Right ventricle myocardium inferior (tissue), 1 donor: ENCODE measurements at regions not wholly inside any gene's neighbourhood (a gene's known extent, or its start where the extent isn't known, plus 50 kb on each side); places are given as distances from the start of the nearest gene placed in this dataset.

ENCODE experiments used
- ATAC-seq: fragments of 200-7000 bp; cut with Tn5 transposase; one replicate; pipeline ENCODE4 v1.9.1; 2020; ENCODE audit warnings: mild to moderate bottlenecking, moderate library complexity
- DNase-seq: peaks from one replicate; pipeline ENCODE4 v3.0.0; 2021; ENCODE audit errors: missing footprints
- intact Hi-C: fragments of 100-400 bp; cut with DNase I; formaldehyde crosslinking; loops from one replicate; pipeline ENCODE4 v1.11.0; 2022
- donor health status: DM: no; HTN: yes; CAD: no; lungs with severe emphysema.

DNA sequence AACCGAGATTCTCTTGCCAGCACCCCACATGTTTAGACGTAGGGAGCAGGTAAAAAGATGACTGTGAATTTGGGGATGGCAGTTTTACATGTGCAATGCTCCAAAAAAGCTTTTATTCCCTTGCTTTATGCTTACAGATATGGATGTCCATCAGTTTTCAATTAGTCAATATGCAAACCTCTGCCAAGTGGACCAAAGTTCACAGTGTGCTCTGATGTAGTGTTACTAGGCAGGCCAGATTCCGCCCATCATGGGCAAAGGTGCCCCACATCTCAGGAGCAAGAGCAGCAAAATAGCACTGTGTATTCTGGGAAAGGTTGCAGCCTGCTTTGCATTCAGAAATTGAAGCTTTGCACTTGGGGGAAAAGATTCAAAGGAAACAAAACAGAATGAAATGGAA is 329.7 kb upstream of the ZEB2 start:
- peak; percentile 53 for DNase-seq
- no peak for ATAC-seq
- intact Hi-C loops, result no loop called here

DNA sequence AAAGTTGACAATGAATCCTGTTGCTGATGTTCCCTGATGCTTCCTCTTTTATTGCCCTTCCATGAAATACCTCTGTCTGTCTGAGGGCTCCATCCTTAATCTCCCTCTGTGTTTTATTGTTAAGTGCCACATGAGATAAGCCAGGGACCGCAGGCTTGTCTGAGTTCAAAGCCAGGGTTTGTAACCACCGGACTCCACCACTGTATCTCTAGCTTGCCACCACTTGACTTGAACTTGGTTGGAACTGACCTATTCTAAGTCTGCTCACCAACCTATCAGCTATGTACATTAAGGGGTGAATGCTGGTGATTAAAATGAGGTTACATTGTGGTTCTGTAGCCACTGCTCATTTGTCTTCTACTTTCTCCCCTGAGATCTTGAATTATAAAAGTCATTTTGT is 328.5 kb upstream of the ZEB2 start:
- ATAC-seq, result no peak
- intact Hi-C loops, result no loop called here
- no peak for DNase-seq

DNA sequence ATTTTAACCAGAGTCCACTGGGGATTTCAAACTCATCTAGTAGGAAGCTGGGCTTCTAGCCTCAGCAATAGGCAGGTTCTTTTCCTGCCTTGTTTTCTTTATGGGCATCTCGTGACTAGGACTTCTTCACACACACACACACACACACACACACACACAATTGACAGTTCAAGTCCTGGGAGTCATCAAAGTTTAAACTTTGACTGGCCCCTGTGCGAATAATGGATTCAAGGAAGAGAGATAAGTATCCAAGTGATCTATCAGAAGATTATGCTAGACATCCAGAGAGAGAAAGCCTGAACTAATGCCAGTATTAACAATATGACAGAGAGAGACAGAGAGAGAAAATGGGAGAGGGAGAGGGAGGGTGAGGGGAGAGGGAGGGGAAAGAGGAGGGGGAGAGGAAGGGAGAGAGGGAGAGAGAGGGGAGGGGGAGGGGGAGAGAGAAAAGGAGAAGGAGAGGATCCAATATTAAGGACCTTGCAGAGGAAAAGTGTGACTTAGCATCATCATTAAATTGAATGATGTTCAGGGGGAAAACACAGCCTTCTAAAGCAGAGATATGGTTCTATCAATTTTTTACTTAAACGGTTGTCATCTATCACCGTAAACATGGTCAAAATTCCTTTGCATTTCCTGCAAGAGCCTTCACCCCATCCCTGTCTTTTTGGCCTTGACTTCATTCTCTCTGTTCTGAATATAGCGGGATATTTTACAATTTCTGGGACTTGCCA is 327.6 kb upstream of the ZEB2 start:
- intact Hi-C loops, result no loop called here
- ATAC-seq (no peak), DNase-seq (no peak)

DNA sequence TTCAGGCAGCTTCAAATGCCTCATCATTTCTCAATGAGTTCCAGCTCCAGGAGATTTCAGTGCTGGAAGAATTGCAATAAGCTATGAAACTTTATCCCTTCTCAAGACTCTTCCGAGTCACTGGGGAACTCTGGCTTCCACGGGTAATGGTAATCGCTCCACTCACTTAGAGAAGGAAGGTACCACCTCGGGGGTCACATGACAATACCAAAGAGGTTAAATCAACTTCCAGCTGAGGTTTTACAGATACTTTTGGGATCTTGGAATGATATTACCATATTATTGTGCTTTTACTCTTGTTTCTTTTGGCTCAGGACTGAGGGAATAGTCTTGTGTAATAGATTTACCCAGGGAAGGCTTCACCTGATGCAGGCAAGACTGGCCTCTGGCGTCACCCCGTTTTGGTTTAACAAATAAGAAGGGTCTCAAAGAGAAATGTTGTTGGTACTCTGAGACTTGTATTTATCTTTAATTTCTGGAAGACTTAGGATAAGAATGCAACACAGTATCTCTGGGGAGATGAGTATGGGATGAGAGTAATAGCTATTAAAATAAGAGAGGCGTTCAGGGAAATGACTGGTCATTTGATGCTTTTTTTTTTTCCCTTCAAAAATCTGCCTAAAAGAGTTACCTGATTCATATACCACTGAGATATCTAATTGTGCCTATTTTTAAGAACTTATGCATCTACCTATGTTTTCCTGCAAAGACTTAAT is 316.9 kb upstream of the ZEB2 start:
- DNase-seq (no peak), ATAC-seq (peak; percentile 49)
- intact Hi-C loops, result no loop called here

DNA sequence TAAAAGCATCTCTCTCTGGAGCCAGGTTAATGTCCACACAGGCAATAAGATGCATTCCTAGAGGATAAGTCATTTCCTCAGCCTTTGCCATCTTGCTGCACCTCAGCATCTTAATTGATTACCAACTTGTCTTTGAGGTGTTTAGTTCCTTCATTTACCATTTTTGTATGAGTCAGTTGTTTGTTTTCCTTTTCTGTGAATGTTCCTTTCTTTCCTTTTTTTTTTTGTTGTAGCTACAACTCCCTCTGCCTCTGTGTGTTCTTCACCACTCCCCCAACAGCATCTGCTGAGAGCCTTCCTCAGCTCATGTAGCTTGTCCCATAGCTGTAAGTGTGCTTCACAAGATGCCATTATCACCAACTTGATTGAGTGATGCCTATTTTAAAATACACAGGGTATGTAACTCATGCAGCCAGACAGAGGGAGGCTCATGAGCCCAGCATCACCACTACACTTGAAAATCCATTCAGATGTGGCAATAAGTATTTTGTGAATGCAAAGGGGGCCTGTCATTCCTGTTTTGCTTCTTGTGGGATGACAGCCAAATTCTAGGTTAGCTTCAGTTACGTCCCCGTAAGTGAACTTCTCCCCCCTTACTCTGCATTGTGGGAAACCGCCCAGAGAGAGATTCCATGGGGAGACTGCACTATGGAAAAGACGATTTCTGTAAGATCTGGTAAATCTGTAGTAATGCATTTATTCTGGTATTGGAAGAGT is 315.9 kb upstream of the ZEB2 start:
- intact Hi-C loops, result no loop called here
- ATAC-seq (no peak), DNase-seq (no peak)

DNA sequence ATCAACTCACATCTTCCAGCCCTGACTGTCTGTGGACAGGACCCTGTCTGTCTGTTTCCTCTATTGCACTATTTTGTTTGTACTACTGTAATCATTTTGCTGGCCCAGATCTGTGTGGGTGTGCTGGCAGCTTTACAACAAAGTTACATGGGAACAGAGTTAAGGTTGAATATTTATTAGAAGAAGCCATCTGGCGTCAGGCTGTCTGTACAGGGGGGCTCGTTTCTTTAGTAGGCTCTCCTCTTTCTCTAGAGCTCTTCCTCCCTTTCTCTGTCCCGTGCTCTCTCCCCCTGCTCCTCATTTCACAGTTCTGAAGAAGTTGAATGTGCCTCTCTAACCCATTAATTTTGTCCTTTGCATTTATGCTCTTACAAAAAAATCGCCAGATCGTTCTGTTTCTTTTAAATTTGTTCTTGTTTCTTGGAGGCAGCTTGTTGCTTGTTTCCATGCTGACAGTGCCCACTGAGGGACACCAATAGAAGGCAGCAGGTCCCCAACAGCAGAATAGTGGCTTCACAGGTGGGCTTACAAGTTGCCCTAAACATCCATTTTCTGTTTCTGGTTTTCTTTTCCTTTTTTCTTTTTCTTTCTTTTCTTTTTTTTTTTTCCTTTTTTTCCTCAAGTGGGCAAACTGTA is 315.2 kb upstream of the ZEB2 start:
- intact Hi-C loops, result no loop called here
- DNase-seq (no peak), ATAC-seq (peak; percentile 78)

DNA sequence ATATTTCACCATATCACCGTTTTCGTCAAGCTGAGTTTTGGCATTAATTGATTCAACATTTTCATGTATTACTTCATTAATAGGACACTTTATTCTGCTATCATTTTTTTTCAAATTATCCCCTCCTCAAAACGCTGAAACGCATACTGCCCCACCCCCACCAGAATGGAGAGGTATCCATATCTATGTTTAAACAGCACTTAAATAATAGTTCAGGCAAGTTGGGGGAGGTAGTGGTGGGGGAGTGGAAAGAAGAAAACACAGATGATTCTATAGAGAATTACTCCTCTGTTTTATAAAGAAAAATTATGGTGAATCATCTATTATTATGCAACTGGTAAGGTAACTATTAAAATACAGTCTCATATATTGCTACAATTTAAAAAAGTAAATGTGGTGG is 314.4 kb upstream of the ZEB2 start:
- DNase-seq (no peak), ATAC-seq (no peak)
- intact Hi-C loops, result no loop called here

DNA sequence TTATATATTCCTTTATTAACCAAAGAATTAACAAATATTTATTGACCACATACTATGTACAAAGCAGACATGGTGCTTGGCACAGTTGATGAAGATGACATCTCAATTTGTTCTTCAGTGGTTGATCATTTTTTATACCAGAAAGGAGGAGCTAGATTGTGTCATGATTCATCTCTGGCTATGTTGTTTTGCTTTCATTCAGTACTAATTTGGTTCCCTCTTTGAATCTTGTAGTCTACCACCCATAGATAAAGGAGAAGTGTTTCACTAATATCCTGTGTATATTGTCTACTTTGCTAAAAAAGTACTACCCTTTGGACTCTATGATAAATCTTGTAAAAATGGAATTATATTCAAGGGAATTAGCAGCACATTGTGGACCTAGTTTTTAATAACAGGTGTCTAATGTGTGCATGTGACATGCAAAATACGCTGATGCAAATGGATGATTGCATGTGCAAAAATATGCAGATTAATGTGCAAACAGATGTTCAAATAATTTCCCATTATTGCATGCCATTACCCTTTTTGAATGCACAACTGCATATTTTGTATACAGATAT is 313.2 kb upstream of the ZEB2 start:
- ATAC-seq (no peak), DNase-seq (no peak)
- intact Hi-C loops, result no loop called here

DNA sequence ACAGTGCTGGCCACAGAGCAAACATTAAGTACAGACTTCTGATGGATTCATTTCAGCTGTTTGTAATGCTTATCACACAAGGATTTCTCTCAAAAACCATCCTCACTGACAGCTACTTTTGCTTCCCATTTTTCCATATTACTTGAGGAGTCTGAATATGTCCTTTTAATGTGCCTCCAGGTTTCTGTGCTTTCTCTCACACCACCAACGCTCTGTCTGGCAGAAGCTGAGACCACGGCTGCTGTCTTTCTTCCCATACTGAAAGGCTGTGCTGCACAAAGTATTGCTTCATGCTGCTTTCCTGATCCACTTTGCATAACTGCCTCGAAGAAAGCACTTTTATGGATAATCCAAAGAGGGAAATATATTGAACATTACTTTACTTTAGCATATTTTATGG is 312.1 kb upstream of the ZEB2 start:
- ATAC-seq (no peak), DNase-seq (no peak)
- intact Hi-C loops, result no loop called here

DNA sequence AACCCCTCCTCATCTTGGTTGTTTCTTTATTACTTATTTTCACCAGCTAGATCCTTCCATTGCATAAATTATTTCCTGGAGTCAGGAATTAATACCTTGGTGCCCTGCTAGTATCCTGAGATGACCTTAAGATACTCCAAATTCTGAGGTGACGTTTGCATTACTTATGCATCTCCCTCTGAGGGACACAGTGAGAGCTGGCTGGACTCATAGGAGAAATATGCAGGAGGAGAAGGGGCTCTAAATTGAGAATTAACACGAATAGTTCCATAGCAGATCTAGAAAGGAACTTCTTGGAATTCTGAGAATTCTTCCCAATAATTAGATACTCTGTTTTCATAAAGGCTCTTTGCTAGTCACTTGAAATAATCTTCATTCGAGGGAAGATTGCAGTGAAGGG is 310.6 kb upstream of the ZEB2 start:
- DNase-seq (no peak), ATAC-seq (no peak)
- intact Hi-C loops, result no loop called here

DNA sequence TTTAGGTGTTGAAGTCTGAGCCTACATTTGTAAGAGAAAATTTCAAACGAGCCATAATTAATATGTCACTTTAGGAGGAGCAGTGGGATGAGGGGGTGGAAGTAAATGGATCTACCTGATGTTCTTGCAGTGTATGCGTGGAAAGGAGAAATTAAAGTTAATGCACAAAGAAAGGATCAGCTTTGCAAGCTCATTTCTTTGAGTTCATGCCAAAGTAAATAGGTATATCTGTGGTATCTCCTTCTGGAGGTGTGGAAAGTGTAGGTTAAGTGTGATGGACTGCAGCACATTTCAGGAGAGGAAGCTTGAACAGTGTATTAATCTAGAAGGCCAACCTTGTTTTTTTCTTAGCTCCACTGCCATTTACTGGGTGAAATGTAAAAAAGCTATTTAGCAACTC is 307.5 kb upstream of the ZEB2 start:
- ATAC-seq, result no peak
- no peak for DNase-seq
- intact Hi-C loops, result no loop called here

DNA sequence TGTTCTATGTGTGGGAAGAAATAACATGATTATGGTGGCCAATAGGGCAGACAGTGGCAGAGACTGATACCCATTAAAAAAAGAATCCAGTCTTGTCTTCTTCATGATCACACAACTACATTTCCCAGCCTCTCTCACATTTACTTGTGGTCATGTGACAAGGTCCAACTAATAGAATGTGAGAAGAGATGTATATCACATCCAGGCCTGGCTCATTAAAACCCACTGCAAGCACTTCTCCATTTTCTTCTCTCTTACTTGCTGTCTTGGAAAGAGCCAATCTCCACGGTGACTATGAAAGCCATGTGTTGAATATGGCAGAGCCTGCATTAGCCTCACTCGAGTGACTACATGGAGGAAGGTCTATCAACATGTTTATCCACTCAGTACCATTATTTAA is 306.2 kb upstream of the ZEB2 start:
- intact Hi-C loops, result no loop called here
- DNase-seq, result no peak
- no peak for ATAC-seq

DNA sequence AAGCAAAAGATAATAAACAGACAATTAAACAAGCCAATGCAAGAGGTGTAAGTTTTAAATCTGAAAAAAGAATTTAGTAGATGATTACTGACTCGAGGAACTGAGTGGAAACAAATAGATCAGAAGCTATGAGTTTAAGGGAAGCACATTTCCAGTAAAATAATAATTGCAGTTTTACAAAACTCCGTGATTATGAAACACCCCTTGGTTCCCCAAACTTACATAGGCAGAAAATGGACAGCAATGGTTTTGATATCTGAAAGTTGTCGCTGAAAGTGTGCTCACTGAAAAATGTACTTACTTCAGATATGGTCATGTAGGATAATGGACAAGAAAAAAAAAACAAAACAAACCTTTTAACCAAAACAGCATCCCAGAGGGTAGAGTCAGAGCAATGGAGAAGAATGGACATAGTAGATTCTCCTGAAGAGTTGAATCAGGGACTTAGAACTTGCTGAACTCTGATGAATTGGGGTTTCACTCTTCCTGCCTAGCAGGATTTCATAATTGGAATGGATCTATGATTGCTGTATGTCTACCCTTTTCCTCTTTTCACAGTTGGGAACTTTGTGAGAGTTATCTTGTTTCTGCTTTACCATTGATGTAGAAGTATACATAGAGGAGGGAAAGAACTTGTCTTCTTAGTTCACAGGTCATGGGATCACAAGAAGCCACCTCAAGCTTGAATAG is 305.6 kb upstream of the ZEB2 start:
- no peak for DNase-seq
- peak; percentile 8 for ATAC-seq
- intact Hi-C loops, result no loop called here

DNA sequence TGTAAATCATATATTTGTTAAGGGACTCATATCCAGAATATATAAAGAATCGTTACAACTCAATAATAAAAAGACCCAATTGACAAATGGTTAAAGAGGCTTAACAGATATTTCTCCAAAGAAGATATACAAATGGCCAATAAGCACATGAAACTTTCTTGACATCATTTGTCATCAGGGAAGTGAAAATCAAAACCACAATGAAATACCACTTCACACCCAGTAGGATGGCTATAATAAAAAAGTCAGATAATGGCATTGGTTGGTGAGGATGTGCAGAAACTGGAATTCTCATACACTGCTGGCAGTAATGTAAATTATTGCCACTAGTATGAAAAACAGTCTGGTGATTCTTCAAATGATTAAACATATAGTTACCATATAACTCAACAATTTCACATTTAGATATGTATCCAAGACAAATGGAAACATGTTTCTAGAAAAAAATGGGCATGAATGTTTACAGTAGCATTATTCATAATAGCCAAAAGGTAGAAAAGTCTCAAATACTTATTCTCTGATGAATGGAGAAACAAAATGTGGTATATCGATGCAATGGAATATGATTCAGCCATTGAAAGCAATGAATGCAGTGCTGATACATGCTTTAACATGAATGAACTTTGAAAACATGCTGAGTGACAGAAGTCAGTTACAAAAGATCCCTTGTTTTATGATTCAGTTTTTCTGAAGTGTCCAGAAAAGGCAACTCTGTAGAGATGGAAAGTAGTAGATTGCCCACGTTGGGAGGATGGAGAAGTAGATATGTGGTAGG is 304.6 kb upstream of the ZEB2 start:
- intact Hi-C loops, result no loop called here

DNA sequence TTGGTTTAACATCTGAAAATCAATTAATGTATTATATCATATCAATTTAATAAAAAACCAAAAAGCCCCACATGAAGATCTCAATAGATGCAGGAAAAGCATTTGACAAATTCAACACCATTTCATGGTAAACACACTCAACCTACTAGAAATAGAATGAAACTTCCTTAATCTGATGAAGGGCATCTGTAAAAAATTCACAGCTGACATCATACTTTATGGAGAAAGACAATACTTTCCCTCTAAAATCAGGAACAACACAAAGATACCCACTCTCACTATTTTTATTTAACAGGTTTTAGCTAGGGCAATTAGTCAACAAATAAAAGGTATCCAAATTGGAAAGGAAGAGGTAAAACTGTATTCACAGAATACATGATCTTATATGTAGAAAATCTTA is 303.0 kb upstream of the ZEB2 start:
- no peak for DNase-seq
- no peak for ATAC-seq
- intact Hi-C loops, result no loop called here

More for the DNA sequence above, 304.6 kb upstream of the ZEB2 start:
- ATAC-seq, result no peak
- no peak for DNase-seq

DNA sequence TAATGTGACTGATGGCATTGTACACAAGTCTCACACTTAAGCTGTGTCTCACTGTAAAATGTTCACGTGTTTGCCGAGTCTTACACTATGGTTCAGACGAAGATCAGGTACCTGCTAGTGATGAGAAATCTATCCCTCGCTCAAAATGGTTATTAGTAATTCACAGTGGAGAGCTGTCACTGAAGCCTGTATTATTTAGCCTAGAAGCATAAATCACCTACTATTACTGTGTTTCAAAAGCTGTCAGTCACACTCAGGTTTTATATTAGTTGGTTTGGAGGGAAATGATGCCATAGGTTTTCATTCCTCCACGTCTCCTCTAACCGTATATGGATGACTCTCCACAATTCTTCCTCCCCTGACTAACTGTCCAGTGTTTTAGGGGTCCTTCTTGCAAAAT is 292.4 kb upstream of the ZEB2 start:
- intact Hi-C loops, result no loop called here
- ATAC-seq (no peak), DNase-seq (no peak)

DNA sequence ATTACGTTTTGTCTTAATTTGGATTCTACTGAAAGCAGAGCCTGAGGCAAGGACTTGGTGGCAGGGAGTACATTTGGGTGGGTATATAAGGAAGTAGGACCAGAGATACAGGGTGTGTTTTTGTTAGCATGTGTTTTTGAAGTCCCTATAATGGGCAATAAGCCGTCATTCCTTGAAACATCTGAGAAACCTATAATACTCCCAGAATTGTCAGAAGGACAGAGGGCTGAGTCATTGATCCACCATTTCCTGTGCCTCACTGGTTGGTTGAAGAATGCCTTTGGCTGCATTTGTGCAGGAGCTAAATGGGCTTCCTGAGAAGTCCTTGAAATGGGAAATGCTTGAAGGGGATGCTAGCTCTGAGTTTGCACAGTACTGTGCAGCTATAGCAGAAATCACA is 281.8 kb upstream of the ZEB2 start:
- no peak for ATAC-seq
- intact Hi-C loops, result no loop called here
- no peak for DNase-seq

DNA sequence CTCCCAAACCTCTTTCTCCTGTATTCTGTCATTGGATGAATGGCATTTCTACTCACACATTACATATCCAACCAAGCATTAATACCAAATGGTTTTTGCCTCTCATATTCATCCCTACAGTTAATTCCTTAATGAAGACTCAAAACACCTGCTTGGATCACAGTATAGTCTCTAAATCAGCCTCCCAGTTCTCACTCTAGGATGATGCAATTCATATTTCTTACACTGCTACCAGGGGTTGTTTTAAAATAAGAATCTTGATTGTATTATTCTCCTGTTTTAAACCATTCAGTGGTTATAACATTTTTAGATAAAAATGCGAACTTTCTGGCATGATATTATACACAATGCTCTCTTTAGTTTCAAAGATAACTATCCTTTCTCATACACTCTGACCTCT is 281.4 kb upstream of the ZEB2 start:
- ATAC-seq (no peak), DNase-seq (no peak)
- intact Hi-C loops, result no loop called here
